CD14-positive monocyte (primary cell): ENCODE measurements at regions not wholly inside any gene's neighbourhood (a gene's known extent, or its start where the extent isn't known, plus 50 kb on each side); places are given as distances from the start of the nearest gene placed in this dataset.

ENCODE experiments used
- DNase-seq, 3 donors: peaks; one replicate each; pipeline ENCODE4 v3.0.0-alpha.2; 2011 to 2022
- H2AFZ ChIP-seq: 2 replicates; pipeline ENCODE4 v1.6.0; 2012; ENCODE audit warnings: mild to moderate bottlenecking, low read depth, low read length, inconsistent platforms; ENCODE audit not compliant: insufficient read depth, poor library complexity, severe bottlenecking
- H3K27ac ChIP-seq, 2 donors: 1 replicate in 1 of 2; 2 replicates in 1 of 2; pipeline ENCODE4 v1.5.1; 2012 to 2013; ENCODE audit warnings: low read length in 2 of 2, control low read depth in 1 of 2, inconsistent platforms in 1 of 2, low read depth in 1 of 2, mild to moderate bottlenecking in 1 of 2
- H3K27me3 ChIP-seq, 2 donors: one replicate each; pipeline versions ENCODE4 v1.6.0 to v1.6.1; 2011 to 2013; ENCODE audit warnings: low read length in 2 of 2; ENCODE audit not compliant: control insufficient read depth in 2 of 2, insufficient read depth in 2 of 2
- H3K36me3 ChIP-seq, 2 donors: replicated peaks in 1 of 2; 1 replicate in 1 of 2; 2 replicates in 1 of 2; pipeline versions ENCODE4 v1.5.1 to v1.6.1; 2012 to 2013; ENCODE audit warnings: low read length in 2 of 2, control low read depth in 1 of 2, inconsistent platforms in 1 of 2, mild to moderate bottlenecking in 1 of 2; ENCODE audit not compliant: insufficient read depth in 2 of 2, control insufficient read depth in 1 of 2
- H3K4me1 ChIP-seq, 2 donors: 1 replicate in 1 of 2; 2 replicates in 1 of 2; pipeline versions ENCODE4 v1.5.1 to v1.6.1; 2012 to 2013; ENCODE audit warnings: low read length in 2 of 2, control low read depth in 1 of 2, inconsistent platforms in 1 of 2, mild to moderate bottlenecking in 1 of 2, moderate library complexity in 1 of 2; ENCODE audit not compliant: insufficient read depth in 2 of 2, control insufficient read depth in 1 of 2
- H3K4me2 ChIP-seq: replicated peaks from 2 replicates; pipeline ENCODE3; 2012; ENCODE audit warnings: low read length, moderate library complexity, mild to moderate bottlenecking; ENCODE audit not compliant: poor library complexity, severe bottlenecking; ENCODE audit errors: extremely low read depth
- H3K4me3 ChIP-seq, 3 experiments: fragments of 200-600 bp in 1 of 3; sonication (generic) in 1 of 3; replicated peaks in 1 of 3; 1 replicate in 2 of 3; 2 replicates in 1 of 3; pipeline ENCODE4 v1.5.1; 2011 to 2013; ENCODE audit warnings: low read length in 3 of 3, mild to moderate bottlenecking in 3 of 3, control low read depth in 2 of 3, low read depth in 2 of 3, inconsistent platforms in 1 of 3, moderate library complexity in 1 of 3
- H3K79me2 ChIP-seq: 2 replicates; pipeline ENCODE4 v1.6.0; 2012; ENCODE audit warnings: mild to moderate bottlenecking, control low read depth, inconsistent platforms, low read length, moderate library complexity; ENCODE audit not compliant: insufficient read depth
- H3K9ac ChIP-seq: 2 replicates; pipeline ENCODE4 v1.6.0; 2017; ENCODE audit warnings: low read length, mild to moderate bottlenecking; ENCODE audit not compliant: insufficient read depth, poor library complexity, severe bottlenecking
- H3K9me3 ChIP-seq, 2 donors: replicated peaks in 1 of 2; 1 replicate in 1 of 2; 2 replicates in 1 of 2; pipeline versions ENCODE4 v1.5.1 to v1.6.1; 2012 to 2013; ENCODE audit warnings: low read length in 2 of 2, control low read depth in 1 of 2; ENCODE audit not compliant: control insufficient read depth in 1 of 2, insufficient read depth in 1 of 2
- H4K20me1 ChIP-seq: 2 replicates; pipeline ENCODE4 v1.6.0; 2012; ENCODE audit warnings: mild to moderate bottlenecking, low read length, control low read depth, moderate library complexity; ENCODE audit not compliant: insufficient read depth
- H3K27ac Mint-ChIP-seq, 7 donors: one replicate each; pipeline ENCODE4 v1.8.0; 2020; ENCODE audit warnings: mild to moderate bottlenecking in 7 of 7, mixed read lengths in 7 of 7, moderate library complexity in 6 of 7, inconsistent platforms in 2 of 7
- H3K27me3 Mint-ChIP-seq, 3 donors: one replicate each; pipeline ENCODE4 v1.8.0; 2021 to 2022; ENCODE audit warnings: low read depth in 3 of 3, mild to moderate bottlenecking in 3 of 3, mixed read lengths in 3 of 3, moderate library complexity in 3 of 3, inconsistent platforms in 1 of 3
- H3K36me3 Mint-ChIP-seq, 2 donors: one replicate each; pipeline ENCODE4 v1.8.0; 2020; ENCODE audit warnings: mixed read lengths in 2 of 2, inconsistent platforms in 1 of 2, mild to moderate bottlenecking in 1 of 2
- H3K4me1 Mint-ChIP-seq: one replicate; pipeline ENCODE4 v1.8.0; 2020; ENCODE audit warnings: mild to moderate bottlenecking, mixed read lengths
- H3K4me3 Mint-ChIP-seq, 2 donors: one replicate each; pipeline ENCODE4 v1.8.0; 2020; ENCODE audit warnings: mild to moderate bottlenecking in 2 of 2, mixed read lengths in 2 of 2, moderate library complexity in 1 of 2
- H3K9me3 Mint-ChIP-seq, 7 donors: one replicate each; pipeline ENCODE4 v1.8.0; 2020 to 2022; ENCODE audit warnings: mixed read lengths in 7 of 7, mild to moderate bottlenecking in 6 of 7, moderate library complexity in 6 of 7, inconsistent platforms in 2 of 7
- CTCF ChIP-seq: fragments of 200-600 bp; IDR thresholded peaks from one replicate; pipeline ENCODE4 v1.8.0; 2022; ENCODE audit warnings: antibody characterized with exemption, mild to moderate bottlenecking
- WGBS: methylation state at CpG from one replicate; pipeline ENCODE4 v1.1.5; 2013; ENCODE audit warnings: missing lambda C conversion rate; ENCODE audit not compliant: insufficient coverage; 5-methylcytosine and 5-hydroxymethylcytosine counted together
- intact Hi-C, 2 donors: fragments of 100-400 bp; cut with micrococcal nuclease; formaldehyde crosslinking; loops; one replicate each; pipeline versions ENCODE4 v1.15.0 to v1.15.1; 2023

DNA sequence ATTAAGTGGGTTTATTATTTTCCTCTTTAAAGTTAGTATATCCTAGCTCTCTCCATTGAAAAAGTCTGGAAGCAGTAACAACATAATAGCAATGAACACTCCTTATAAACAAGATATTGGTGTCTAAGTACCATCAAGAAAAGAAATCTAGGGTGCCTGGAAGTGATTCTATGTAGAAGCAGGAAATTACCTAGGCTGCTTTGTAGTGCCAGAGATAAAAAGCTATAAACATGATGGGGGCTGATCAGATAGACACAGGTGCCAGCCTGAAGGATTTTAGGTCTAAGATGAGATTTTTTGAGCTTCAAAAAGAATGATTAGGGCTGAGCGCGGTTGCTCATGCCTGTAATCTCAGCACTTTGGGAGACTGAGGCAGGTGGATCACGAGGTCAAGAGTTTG lies 1179.3 kb upstream of the CDH9 start:
- no peak overlapping the region for H3K27ac Mint-ChIP-seq
- no peak overlapping the region for H3K4me3 ChIP-seq
- H3K9me3 Mint-ChIP-seq, result peaks cover 0 to 8% (median 1%) of the 10 kb centered on the region in 7 donors
- H3K9ac ChIP-seq, result no peak overlapping the region
- 100% methylated on average over 2 of the region's 3 CpGs for WGBS
- no peak overlapping the region for H3K4me3 Mint-ChIP-seq
- H3K9me3 ChIP-seq, result peaks cover 0 to 15% of the 10 kb centered on the region in 2 donors
- H2AFZ ChIP-seq, result no peak overlapping the region
- H4K20me1 ChIP-seq, result no peaks in the 10 kb centered on the region
- no peak for DNase-seq
- H3K27me3 ChIP-seq, result no peaks in the 10 kb centered on the region
- H3K4me2 ChIP-seq, result no peak overlapping the region
- H3K27ac ChIP-seq, result no peak overlapping the region
- TF ChIP-seq CTCF, result no peak
- H3K4me1 Mint-ChIP-seq, result no peaks in the 10 kb centered on the region
- no peaks in the 10 kb centered on the region for H3K36me3 ChIP-seq
- intact Hi-C loops, result no loop called here
- H3K36me3 Mint-ChIP-seq, result no peaks in the 10 kb centered on the region
- no peaks in the 10 kb centered on the region for H3K27me3 Mint-ChIP-seq
- no peaks in the 10 kb centered on the region for H3K4me1 ChIP-seq
- no peaks in the 10 kb centered on the region for H3K79me2 ChIP-seq

DNA sequence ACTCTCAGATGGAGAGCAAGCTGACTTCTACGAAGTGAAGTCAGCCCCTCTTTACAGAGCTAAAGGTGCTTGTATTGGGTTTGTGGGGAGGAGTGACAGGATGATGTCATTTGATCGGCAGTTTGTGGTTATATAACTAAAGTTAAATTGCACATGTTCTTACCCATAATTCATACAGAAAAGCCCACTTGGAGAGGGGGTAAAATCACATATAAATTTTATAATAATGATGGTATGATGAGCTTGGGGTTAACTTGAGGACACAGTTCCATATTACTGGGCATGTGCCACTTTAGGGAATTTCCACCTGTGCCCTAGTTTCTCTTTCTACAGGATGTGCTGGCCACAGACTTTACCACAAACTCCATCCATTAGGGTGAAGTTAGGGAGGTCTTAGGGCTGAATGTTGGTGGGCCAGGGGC lies 1178.6 kb upstream of the CDH9 start:
- Histone ChIP-seq H3K9me3 (peaks cover 0 to 17% of the 10 kb centered on the region in 2 donors), H3K27me3 (no peaks in the 10 kb centered on the region), H3K27ac (no peak overlapping the region), H3K36me3 (no peaks in the 10 kb centered on the region), H3K4me2 (no peak overlapping the region), H3K9ac (no peak overlapping the region), H3K79me2 (no peaks in the 10 kb centered on the region), H2AFZ (no peak overlapping the region), H3K4me3 (no peak overlapping the region), H4K20me1 (no peaks in the 10 kb centered on the region), H3K4me1 (no peaks in the 10 kb centered on the region)
- DNase-seq, result no peak
- Mint-ChIP-seq H3K27me3 (no peaks in the 10 kb centered on the region), H3K4me3 (no peak overlapping the region), H3K36me3 (no peaks in the 10 kb centered on the region), H3K9me3 (peaks cover 0 to 8% (median 1%) of the 10 kb centered on the region in 7 donors), H3K27ac (no peak overlapping the region), H3K4me1 (no peaks in the 10 kb centered on the region)
- intact Hi-C loops, result no loop called here
- no CpG with 5 or more reads among the region's 2 CpGs for WGBS
- no peak for TF ChIP-seq CTCF
